ENCODE measurements at regions not wholly inside any gene's neighbourhood (a gene's known extent, or its start where the extent isn't known, plus 50 kb on each side); places are given as distances from the start of the nearest gene placed in this dataset.

DNA sequence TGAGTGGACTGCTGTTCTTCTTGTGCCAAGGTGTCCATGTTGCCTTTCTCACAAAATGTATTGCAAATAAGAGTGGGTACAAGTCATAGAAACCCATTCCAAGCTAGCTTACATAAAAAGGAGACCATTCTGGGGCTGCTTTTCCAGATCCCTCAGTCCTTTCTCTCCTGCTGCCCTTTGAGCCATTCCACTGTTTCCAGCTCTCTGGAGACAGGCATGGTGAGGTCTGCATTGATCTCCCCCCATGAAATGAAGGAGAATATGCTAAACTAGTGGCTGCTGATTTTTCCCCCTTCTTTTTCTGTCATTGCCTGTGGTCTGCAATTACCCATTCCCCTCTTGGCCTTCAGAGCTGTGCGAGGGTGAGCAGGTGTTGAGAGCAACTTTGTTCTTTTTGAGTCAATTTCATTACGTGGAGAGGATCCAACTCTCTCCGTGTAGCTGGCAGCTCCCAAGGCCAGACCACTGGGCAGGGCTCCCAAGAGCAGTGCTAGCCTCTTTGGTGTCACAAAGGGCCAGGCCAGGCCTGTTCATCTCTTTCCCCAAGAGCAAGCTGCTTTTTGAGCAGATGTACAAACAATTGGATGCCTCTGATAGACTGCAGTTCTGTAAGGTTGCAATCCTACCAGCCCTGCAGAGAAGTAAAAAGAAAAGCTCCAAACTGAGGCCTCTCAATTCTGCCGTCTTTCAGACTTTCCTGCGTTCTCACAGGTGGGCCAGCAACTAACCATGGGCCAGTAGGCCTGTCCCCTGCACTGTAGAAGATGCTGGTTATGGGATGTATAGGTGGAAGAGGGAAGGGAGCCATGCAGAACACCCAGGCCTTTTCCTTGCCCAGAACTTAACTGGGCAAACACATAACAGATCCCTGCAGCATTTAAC is 96.1 kb upstream of the ARMC2 start:
- Histone ChIP-seq H3K4me1 (ENCODE audit: control insufficient read depth, insufficient read depth, low read length) (peaks cover 23% of the 10 kb centered on the region), H3K36me3 (ENCODE audit: control insufficient read depth, insufficient read depth, low read length) (no peaks in the 10 kb centered on the region), H3K27ac (ENCODE audit: low read length) (no peak overlapping the region), H3K4me3 (ENCODE audit: low read length) (no peak overlapping the region), H3K27me3 (ENCODE audit: control insufficient read depth, insufficient read depth, low read length) (no peaks in the 10 kb centered on the region), H3K9me3 (replicated peaks; ENCODE audit: control insufficient read depth, low read depth, low read length) (no peaks in the 10 kb centered on the region)
- WGBS (ENCODE audit: insufficient coverage), result 41% methylated on average over 3 of the region's 5 CpGs
- DNase-seq, result no peak

DNA sequence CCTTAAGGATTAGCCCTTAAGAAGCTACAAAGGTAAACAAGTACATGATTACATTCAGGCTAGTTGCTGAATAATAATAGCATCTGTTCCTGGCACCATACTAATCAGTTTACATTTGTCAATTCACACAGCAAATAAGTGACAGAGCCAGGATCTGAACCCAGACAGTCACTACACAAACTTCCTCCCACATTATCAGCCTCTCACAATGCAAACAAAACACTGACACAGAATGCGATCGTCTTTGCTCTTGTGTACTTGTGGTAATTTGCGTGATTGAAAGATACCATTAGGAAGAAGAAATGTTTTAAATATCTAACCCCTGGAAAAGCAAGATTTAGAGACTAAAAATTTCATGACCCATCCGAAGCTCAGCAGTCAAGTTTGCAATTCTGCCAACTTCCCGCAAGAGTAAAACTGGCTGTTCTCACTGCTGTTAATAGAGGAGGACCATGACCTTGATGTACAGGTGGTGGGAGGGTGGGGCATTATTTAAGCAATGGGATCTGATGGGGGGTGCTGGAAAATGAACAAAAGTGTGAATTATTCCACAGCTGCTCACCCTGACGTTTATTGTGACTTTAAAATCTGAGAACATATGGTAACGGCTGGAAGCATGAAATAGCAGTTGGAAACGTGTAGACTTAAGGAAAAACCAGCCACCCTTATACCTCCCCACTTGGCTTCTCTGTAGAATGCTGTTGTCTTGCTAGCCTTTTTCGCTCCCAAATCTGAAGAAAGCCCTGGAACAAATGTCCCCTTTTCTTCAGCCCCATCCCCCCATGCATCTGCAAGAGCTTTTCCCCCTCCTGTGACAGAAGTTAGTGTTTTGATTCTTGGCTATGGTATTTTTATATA is 95.3 kb upstream of the ARMC2 start:
- peak; percentile 37 for DNase-seq
- Histone ChIP-seq H3K4me1 (ENCODE audit: control insufficient read depth, insufficient read depth, low read length) (peaks cover 23% of the 10 kb centered on the region), H3K9me3 (replicated peaks; ENCODE audit: control insufficient read depth, low read depth, low read length) (no peaks in the 10 kb centered on the region), H3K27ac (ENCODE audit: low read length) (no peak overlapping the region), H3K36me3 (ENCODE audit: control insufficient read depth, insufficient read depth, low read length) (no peaks in the 10 kb centered on the region), H3K27me3 (ENCODE audit: control insufficient read depth, insufficient read depth, low read length) (no peaks in the 10 kb centered on the region), H3K4me3 (ENCODE audit: low read length) (no peak overlapping the region)
- 45% methylated on average over 4 of the region's 9 CpGs for WGBS (ENCODE audit: insufficient coverage)

DNA sequence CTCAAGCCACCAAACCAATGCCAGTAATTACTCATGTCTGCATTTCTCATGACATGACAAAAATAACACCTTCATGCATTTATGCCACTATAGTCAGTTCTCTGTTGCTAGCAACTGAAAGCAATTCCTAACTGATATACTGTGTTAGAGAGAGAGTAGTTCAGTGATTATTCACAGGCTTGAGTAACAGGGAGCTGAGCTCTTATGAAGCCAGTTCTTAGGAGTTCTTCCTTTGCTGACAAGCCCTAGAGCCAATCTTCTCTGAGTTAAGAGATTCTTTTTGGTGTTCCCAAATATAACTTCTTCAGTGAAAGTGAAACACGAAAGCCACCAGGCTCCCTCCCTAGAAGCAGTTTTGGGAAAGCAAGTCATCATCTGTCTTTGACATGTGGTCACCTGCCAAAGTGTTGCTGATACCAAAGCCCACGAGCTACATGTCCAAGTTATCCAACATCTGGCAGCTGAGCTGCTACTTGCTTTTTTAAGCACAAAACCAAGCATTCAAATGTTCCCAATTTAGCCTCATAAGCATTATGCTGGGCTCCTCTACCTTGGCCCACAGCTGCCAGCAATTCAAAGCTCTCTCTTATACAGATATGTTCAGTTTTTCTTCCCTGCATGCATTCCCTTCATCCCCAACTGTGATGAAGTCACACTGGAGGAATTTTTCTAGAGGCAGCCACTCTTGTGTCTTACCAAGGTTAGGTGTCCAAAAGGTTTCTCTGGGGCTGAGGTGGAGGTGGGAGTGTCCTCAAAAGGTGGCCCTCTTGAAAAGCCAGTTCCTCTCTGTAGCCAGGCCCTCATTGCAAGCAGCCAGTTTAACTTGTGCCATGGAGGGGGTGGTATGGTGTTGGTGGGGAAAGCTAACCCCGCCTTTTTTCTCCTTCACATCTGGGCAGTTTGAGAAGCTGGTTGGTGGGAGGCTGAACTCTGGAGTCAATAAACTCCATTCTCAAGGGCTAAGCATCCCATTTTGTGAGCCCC is 92.7 kb upstream of the ARMC2 start:
- Histone ChIP-seq H3K27ac (ENCODE audit: low read length) (no peak overlapping the region), H3K36me3 (ENCODE audit: control insufficient read depth, insufficient read depth, low read length) (no peaks in the 10 kb centered on the region), H3K4me3 (ENCODE audit: low read length) (no peak overlapping the region), H3K9me3 (replicated peaks; ENCODE audit: control insufficient read depth, low read depth, low read length) (no peaks in the 10 kb centered on the region), H3K4me1 (ENCODE audit: control insufficient read depth, insufficient read depth, low read length) (peaks cover 29% of the 10 kb centered on the region), H3K27me3 (ENCODE audit: control insufficient read depth, insufficient read depth, low read length) (no peaks in the 10 kb centered on the region)
- WGBS (ENCODE audit: insufficient coverage), result 24% methylated on average over 2 of the region's 3 CpGs
- DNase-seq, result no peak

DNA sequence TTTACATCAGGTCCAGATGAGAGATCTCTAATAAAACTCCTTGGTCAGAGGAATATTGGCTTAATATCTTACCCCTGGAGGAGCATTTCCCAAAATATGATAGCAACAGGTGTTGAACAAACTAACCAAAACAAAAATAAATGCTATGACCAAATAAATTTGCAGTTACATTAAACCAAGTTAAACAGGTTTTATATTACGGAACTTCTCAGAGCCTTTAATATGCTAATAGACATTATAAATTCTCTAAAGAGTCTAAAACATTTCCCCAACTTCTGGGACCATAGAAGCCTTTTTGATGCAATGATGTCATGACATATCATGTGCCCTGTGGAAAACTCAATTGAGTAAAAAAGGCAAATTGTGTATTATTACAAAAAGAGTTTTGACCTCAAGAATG is 90.9 kb upstream of the ARMC2 start:
- Histone ChIP-seq H3K36me3 (ENCODE audit: control insufficient read depth, insufficient read depth, low read length) (no peaks in the 10 kb centered on the region), H3K9me3 (replicated peaks; ENCODE audit: control insufficient read depth, low read depth, low read length) (no peaks in the 10 kb centered on the region), H3K27ac (ENCODE audit: low read length) (no peak overlapping the region), H3K4me3 (ENCODE audit: low read length) (no peak overlapping the region), H3K4me1 (ENCODE audit: control insufficient read depth, insufficient read depth, low read length) (peaks cover 34% of the 10 kb centered on the region), H3K27me3 (ENCODE audit: control insufficient read depth, insufficient read depth, low read length) (no peaks in the 10 kb centered on the region)
- DNase-seq, result no peak
- no CpG with 5 or more reads among the region's 1 CpG for WGBS (ENCODE audit: insufficient coverage)

DNA sequence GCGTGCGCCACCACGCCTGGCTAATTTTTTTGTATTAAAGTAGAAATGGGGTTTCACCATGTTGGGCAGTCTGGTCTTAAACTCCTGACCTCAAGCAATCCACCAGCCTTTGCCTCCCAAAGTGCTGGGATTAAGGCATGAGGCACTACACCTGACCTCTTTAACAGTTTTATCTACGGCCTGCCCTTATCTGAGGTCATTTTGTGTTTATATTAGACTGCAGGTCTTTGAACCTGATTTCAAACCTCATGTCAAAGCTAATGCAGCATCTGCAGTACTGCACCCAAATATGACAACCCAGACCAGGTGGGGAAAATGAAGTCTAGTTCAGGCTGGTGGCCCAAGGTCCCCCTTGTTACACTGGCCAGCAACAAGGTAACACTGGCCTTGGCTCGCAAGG is 89.3 kb upstream of the ARMC2 start:
- Histone ChIP-seq H3K27ac (ENCODE audit: low read length) (no peak overlapping the region), H3K36me3 (ENCODE audit: control insufficient read depth, insufficient read depth, low read length) (no peaks in the 10 kb centered on the region)
- no CpG with 5 or more reads among the region's 5 CpGs for WGBS (ENCODE audit: insufficient coverage)

DNA sequence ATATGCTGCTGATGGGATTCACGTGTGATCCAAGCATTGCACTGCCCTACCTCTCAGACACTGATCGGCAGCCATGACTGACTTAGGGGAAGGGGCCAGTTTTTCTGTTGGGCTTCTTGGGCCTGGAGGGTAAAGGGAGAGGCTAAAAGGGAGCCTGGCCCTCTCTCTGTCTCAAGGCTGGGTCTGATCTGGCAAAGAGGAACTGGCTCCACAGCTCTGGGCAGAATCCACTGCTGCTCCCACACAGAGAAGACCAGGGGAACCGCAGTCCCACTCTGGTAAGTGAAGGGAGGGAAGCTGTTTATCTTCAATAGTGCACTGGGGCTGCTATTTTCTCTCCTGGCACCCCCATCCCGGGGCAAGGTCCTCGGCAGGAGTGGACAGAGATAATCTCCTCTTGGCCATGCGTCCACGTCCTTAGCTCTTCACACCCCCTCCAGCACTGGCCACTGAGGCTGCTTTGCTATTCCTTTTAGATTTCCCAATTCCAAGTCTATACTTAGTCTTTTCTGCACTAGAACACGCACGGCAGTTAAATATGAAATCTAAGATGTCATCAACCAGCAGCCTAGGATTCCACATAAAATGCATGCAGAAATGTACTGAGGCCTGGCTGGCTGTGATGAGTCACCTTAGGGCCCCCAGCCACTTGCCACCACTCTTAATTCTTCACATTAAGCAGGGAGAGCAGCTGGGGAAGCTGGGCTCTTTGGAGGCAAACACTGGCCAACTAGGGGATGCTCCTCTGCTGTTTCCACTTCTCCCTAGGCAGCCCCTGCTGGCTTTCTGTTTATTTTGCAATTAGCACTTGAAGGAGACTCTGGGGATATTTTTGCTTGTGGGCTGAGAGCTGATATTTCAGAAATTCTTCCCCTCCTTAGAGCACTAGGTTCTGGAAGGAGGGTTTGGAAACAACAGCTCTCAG is 87.8 kb upstream of the ARMC2 start:
- H3K4me1 ChIP-seq (ENCODE audit: control insufficient read depth, insufficient read depth, low read length), result peaks cover 20% of the 10 kb centered on the region
- H3K27me3 ChIP-seq (ENCODE audit: control insufficient read depth, insufficient read depth, low read length), result no peaks in the 10 kb centered on the region
- H3K4me3 ChIP-seq (ENCODE audit: low read length), result no peak overlapping the region
- no peaks in the 10 kb centered on the region for H3K36me3 ChIP-seq (ENCODE audit: control insufficient read depth, insufficient read depth, low read length)
- H3K27ac ChIP-seq (ENCODE audit: low read length), result no peak overlapping the region
- WGBS (ENCODE audit: insufficient coverage), result 14% methylated on average over 4 of the region's 9 CpGs
- no peaks in the 10 kb centered on the region for H3K9me3 ChIP-seq (replicated peaks; ENCODE audit: control insufficient read depth, low read depth, low read length)
- peak; percentile 73 for DNase-seq

More for the DNA sequence above, 89.3 kb upstream of the ARMC2 start:
- DNase-seq, result no peak
- H3K9me3 ChIP-seq (replicated peaks; ENCODE audit: control insufficient read depth, low read depth, low read length), result no peaks in the 10 kb centered on the region
- no peaks in the 10 kb centered on the region for H3K27me3 ChIP-seq (ENCODE audit: control insufficient read depth, insufficient read depth, low read length)
- H3K4me1 ChIP-seq (ENCODE audit: control insufficient read depth, insufficient read depth, low read length), result peaks cover 23% of the 10 kb centered on the region
- H3K4me3 ChIP-seq (ENCODE audit: low read length), result no peak overlapping the region

DNA sequence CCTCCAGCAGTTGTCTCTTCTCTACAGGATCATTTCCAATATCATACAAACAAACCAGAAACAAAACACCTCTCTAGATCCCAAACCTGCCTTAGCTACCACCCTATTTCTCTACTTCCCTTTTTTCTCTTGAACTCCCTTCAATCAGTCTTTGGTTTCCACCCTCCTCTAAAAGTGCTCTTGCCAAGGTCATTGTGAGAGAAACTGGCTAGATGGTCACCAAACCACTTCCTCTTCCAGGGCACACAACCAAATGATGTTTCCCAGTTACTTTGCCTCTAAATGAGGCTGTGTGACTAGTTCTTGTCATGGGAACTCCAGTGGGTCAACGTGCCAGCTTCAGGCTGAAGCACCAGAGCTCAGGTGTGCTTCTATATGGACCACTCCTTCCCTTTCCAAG is 85.8 kb upstream of the ARMC2 start:
- 71% methylated on average over 1 of the region's 1 CpG for WGBS (ENCODE audit: insufficient coverage)
- Histone ChIP-seq H3K27me3 (ENCODE audit: control insufficient read depth, insufficient read depth, low read length) (no peaks in the 10 kb centered on the region), H3K4me1 (ENCODE audit: control insufficient read depth, insufficient read depth, low read length) (peaks cover 15% of the 10 kb centered on the region), H3K4me3 (ENCODE audit: low read length) (no peak overlapping the region), H3K36me3 (ENCODE audit: control insufficient read depth, insufficient read depth, low read length) (no peaks in the 10 kb centered on the region), H3K27ac (ENCODE audit: low read length) (no peak overlapping the region), H3K9me3 (replicated peaks; ENCODE audit: control insufficient read depth, low read depth, low read length) (no peaks in the 10 kb centered on the region)
- DNase-seq, result no peak

DNA sequence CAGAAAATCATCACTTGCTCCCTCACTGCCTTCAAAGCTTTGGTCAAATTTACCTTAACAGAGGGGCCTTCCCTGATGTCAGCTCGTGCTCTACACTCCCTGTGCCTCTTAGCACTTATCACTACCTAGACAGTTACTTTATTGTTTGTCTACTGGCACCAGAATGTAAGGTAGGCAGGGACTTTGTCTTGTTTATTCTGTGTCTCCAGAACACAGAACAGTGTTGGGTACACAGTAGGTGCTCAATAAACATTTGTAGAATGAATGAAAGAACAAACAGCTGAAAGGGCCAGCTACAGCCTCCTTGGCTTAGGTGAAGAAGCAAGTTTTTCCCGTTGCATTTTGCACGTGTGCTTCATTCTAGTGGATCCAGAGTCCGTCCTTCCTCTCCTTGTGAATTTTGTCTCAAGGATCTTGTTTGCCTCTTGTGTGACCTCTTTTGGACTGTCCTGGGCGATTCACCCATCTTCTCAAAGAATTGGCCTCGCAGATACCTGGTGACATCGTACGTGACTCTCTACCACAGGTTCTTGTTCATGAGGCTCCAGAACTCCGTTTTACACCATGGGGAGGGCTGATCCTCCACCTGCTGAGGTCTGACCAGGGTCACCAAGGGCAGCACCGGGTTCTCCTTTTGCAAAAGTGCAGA is 84.2 kb upstream of the ARMC2 start:
- Histone ChIP-seq H3K27me3 (ENCODE audit: control insufficient read depth, insufficient read depth, low read length) (no peaks in the 10 kb centered on the region), H3K9me3 (replicated peaks; ENCODE audit: control insufficient read depth, low read depth, low read length) (no peaks in the 10 kb centered on the region), H3K36me3 (ENCODE audit: control insufficient read depth, insufficient read depth, low read length) (no peaks in the 10 kb centered on the region), H3K4me1 (ENCODE audit: control insufficient read depth, insufficient read depth, low read length) (peaks cover 15% of the 10 kb centered on the region), H3K27ac (ENCODE audit: low read length) (no peak overlapping the region), H3K4me3 (ENCODE audit: low read length) (no peak overlapping the region)
- DNase-seq, result no peak
- WGBS (ENCODE audit: insufficient coverage), result 81% methylated on average over 8 of the region's 10 CpGs

DNA sequence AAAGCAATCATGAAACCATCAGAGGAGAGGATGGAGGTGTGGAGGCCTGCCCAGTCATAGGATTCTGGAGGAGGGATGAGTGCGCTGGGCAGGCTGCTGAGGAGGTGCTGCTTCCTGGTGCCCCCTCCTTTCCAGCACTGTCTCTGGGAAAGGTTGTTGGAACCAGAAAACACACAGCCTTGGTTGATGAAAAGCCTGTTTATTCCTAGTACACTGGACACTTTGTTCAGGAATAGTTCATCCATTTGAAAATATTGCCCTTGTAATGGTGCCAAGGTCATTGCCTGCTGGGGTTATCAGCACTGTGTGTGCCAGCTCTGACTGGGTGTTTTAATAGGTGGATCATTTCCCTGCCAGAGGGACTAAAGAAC is 83.7 kb upstream of the ARMC2 start:
- H3K4me1 ChIP-seq (ENCODE audit: control insufficient read depth, insufficient read depth, low read length), result peaks cover 15% of the 10 kb centered on the region
- no peak for DNase-seq
- no peak overlapping the region for H3K27ac ChIP-seq (ENCODE audit: low read length)
- WGBS (ENCODE audit: insufficient coverage), result 89% methylated on average over 1 of the region's 1 CpG
- no peaks in the 10 kb centered on the region for H3K9me3 ChIP-seq (replicated peaks; ENCODE audit: control insufficient read depth, low read depth, low read length)
- no peaks in the 10 kb centered on the region for H3K27me3 ChIP-seq (ENCODE audit: control insufficient read depth, insufficient read depth, low read length)
- no peak overlapping the region for H3K4me3 ChIP-seq (ENCODE audit: low read length)
- no peaks in the 10 kb centered on the region for H3K36me3 ChIP-seq (ENCODE audit: control insufficient read depth, insufficient read depth, low read length)

Data from muscle of leg (tissue), 3 donors.